ENCODE measurements at regions not wholly inside any gene's neighbourhood (a gene's known extent, or its start where the extent isn't known, plus 50 kb on each side); places are given as distances from the start of the nearest gene placed in this dataset.

DNA sequence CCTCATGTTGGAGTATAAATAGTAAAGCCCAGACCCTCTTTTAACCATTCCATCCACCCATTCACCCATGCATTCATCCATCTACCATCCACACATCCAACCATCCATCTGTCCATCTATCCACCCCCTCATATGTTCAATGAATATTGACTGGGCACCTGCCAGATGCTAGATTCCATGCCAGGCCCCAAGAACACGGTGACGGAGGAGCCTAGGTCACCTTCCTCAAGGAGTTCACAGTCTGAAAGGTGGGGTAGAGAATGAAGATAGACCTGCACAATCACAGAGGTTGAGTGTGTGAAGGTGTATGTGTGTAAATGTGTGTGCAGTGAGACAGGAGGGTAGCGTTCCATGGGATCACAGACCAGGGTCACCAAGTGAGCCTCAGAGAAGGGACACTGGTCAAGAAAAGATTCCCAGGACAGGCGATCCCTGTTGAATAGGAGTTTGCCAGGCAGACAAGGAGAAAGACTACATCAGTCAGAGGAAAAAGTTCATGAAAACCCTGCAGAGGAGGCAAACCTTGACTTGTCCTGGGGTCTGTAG is 287.2 kb downstream of the CYP26B1 start:
- no peak for ATAC-seq

DNA sequence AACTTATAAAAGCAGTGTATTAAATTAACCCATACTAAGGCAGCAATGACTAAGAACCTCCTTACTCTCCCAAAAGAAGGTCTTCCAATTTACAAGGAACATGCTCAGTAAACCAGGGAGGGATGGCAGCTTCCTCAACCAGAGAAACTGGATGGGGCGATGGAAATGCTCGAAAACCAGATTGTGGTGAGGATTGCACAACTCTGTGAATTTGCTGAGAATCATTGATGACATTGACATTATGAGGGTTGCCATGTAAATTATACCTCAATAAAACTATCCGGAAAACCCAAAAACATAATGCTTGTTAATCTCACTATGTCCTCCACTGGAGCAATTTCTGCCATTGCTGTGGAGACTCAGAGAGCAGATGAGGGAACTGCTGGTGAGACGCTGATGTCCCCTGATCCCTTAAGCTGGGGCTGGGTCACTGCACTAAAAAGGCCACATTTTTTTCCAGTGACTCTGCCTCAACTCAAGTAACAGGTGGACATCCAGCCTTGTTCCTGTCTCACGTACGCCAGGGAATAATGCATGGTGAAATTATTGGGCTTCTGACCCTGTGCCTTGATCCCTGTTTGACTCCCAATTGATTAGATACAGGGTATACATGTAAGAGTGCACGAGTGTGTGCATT is 288.3 kb downstream of the CYP26B1 start:
- ATAC-seq: no peak

DNA sequence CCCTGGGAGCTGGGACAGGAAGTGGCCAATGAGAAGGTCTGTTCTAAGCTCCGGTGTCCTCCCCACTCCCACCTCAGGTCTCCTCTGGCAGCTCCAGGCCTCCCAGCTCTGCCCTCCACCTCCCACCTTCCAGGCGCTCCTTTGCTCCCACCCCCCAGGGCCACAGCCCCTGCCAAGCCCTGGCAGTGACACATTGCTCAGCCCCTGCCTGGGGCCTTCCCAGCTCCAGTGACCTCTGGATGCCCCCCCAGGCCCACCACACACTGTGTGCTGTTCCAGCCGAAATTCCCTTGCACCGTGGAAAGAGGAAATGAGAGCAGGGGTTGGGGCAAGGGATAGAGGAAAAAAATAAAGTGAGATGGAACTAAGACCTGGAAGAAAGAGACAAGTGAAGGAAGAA is 289.6 kb downstream of the CYP26B1 start:
- ATAC-seq: no peak

DNA sequence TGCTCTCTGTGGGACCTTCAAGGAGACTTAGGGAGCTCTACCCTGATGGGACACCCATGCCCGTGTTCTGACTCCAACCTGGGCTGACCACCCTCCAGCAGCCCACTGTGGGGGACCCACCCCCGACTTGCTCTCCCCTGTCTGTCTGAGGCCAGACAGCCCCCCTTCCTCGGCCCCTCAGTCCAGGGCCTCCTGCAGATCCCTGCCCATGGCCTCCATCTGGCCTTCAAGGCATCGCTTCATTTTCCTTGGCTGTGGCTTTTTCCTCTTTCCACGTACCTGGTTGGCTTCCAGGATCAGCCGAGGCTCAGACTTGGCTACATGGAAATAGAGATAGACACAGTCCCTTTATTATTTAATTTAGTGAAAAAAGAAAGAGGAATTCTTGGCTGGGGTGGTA is 290.0 kb downstream of the CYP26B1 start:
- no peak for ATAC-seq

DNA sequence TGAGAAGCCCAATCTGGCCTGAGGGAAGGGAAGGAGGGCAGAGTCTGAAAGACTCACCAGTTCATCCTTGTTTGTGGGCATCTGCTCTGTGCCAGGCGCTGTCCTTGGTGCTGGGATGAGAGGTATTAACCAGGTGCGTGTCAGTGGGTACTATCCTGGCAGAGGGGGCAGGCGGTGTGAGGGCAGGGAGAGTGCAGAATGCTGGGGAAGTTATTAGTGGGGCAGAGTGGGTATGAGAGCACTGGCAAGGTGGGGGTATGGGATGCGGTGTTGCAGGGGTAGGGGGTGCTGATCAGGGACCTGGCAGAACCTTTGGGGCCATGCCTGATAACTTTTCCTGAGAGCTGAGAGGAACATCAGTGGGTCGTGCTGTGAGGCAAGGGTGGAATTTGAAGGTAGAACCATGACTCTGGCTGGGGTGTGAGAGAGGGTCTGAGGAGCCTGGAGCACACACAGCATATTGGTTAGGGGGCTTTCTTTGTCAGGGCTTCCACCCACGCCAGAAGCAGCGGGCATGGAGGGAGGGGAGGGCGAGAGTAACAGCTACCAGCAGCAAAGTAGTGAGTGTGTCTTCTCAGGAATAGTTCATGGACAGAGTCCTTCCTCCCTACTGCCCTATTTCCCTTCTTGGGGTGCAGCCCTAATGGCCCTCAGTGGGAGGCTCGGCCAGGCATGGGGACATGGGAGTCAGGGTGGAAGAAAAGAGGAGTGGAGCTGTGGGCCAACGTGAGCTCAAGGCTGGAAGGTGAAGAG is 290.7 kb downstream of the CYP26B1 start:
- ATAC-seq: no peak

DNA sequence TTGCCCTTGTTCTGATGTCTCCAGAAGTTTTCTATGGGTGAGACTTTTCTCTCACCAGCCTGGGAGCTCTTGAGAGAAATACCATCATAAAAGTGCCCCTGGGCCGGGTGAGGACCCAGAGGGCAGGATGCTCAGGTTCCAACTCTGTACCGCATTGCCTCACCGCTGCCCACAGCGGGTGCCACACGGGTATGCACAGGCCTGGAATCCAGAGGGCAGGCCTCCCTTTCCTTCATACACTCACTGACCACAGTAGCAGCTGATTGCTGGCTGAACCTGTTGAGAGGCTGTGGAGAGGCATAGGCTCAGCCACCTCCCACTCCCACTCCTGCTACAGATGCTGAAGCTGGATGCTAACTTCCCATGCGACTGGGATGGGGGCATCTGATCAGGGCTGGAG is 293.8 kb downstream of the CYP26B1 start:
- ATAC-seq: no peak

DNA sequence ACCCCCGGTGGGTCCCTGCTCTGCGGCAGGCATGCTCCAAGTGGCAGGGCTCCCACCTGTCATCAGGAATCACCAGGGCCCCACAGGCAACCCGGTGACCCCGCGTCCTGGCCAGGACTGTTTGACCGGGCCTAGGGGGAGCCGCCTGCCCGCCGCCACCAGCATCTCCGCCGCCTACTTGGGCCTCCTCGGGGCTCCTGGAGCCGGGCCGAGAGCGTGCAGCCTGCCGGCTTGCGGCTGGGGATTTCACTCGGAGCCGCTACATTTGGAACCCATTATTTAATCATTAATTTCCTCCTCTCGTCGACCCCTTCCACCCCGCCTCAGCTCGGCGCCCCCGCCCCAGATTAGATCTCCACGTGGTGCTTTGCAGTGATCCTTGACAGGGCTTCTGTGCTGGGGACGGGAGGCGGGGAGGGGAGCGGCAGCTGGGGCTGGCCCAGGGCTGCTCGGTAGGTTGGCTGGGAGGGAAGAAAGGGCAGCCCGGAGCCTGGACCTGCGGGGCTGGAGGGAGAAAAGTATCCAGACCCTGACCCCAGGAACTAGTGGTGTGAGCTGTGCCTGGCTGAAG is 295.4 kb downstream of the CYP26B1 start:
- ATAC-seq: no peak

DNA sequence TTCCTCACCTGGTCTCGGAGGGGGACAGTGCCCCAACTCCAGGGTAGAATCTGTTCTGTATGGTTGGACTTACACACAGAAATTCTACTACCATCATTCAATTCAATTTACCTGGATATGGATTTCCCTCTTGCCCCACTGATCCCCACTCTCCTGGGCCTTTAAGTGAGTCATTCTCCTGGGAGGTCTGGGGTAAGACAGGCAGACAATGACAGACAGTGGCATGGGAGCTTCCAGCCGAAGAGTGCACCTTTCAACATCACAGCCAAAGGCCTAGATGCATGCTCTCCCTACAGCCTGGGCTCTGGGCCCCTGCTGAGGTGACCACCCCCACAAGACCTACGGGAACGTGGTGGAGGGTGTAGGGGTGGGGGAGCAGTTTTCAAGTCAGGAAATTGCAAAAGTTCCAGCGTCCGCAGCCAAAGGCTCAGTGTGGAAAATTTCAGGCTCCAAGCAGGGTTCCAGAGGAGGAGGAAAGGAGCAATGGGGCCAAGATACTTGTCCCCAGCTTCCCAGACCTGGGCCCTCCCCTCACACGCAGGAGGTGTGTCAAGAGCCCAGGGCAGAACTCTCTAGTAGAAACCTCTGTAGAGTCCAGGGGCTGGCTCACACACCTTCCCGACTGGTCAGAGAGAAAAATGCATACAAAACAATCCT is 296.4 kb downstream of the CYP26B1 start:
- ATAC-seq: no peak

DNA sequence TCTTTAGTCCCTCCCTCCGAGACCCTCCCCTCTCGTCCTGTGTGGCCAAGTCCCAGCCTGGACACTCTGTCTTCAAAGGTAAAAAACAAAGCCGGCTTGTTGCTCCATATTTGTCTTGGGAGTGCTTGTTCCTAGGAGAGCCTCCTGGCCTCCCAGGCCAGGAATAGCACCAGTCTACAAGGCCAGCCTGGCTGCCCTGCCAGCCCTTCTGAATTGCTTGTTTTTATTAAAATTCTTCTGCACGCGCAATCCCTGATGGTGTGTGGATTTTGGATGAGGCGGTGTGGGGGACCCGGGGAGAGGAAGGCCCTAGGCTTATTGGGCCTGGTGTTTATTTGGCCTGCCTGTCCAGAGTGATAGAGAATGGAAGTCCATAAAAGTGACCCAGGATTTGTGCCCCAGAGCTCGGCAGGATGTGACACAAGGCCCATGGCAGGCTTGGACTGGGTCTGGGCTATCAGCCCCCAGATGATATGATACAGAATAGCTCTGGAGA is 297.3 kb downstream of the CYP26B1 start:
- ATAC-seq: no peak

DNA sequence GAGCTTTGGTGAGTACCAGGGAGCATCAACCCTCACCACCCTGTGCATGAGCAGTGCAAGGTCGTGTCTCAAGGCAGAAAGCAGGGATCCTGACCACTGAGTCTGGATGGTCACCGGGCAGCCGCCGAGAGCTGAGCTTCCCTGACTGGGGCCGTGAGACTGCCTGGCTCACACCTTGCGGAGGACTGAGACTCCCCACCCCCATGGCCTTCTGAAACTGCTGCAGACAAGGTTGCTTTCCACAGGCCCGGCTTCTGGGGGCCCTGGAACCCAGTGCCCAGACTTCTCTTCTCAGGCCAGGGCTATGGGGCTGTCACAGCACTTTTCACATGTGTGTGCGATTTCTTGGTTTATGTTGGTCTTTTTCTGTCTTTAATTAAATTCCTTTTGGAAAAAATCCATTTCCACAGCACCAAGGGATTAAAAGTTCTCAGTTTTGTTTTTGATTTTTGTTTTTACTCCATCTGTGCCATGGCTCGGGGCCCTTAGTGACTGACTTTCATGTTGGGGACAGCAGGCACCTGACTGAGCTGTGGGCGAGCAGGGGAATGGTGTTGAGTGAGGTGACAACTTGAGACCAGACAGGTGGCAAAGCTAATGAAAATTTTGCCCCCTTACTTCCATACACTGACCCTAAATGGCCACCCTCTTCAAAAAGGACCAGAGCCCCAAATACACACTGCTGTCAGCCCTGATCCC is 297.9 kb downstream of the CYP26B1 start:
- no peak for ATAC-seq

DNA sequence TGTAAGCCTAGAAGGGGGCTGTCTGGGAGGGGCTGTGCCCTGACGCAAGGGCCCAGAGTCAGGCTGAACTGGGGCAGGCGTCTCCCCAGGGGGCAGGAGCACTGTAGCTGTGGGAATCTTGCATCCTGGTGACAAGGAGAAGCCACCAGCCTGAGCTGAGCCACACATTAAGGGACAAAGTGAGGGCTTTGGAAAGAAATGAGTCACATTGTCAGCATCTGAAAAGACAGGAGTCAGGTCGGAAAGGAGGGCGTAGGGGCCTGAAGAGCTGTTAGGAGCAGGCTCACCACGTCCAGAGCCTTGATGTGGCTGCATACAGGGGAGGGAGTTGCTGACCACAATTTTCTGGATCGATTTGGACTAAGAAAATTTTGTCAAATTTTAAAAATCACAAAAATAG is 298.6 kb downstream of the CYP26B1 start:
- ATAC-seq: no peak

DNA sequence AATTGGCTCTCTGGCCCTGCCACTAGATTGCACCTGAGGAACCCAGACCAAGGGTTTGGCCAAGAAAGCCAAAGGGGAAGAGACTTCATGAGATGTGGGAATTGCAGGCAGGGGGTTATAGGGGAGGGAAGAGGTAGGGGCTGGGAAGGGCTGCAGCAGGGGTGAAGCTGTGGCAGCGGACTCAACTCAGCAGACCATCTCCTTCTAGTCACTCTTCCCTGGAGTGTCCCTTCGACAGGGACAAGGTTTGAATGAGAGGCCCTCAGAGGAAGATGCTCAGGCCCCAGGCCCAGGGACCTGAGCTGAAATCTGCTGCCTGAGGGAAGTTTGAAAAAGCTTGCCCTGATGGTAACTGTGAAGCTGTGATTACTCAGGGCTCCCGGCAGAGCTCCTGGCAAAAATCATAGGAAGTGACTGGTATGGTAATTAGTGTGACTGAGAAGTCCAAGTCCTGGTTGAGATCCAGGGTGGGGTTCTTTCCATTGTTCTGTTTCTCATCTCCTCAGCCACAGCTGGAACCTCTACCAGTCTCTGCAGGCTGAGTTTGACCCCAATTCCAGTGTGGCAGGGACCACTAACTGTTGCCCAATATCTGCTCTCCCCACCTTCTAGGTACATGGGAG is 300.9 kb downstream of the CYP26B1 start:
- no peak for ATAC-seq

DNA sequence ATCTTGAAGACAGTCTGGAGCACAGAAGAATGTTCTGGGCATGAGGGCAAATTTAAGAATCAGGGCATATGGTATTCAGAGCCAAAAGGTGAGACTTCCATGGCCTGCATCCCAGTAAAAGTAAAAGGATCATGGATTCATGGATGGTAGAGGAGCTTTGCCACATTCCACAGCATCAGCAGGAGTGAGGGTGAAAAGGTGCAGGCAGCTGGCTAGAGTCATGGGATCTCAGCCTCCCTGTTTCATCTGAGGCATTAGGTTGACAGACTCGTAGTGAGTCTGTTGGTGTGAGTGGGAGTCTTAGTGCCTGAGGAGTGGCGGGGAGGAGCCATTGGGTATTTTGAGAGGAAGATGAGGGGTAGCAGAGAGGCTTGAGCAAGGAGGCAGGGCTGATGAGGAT is 301.6 kb downstream of the CYP26B1 start:
- ATAC-seq: no peak

DNA sequence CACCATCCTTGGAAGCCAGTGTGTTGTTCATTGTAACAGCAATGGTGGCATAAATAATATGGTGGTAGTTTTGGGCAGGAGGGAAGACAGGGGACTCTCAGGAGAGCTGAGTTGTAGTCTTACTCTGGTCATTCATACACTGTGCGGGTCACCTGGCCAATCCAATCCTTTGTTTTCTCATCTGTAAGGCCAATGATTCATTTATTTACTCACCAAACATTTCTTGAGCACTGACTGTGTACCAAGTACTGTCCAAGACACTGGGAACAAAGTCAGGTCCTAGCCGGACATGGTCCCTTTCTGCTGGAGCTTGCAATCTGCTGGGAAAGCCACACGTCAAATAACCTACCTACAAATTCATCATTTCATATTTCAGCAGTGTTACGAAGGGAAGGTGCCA is 302.7 kb downstream of the CYP26B1 start:
- no peak for ATAC-seq

DNA sequence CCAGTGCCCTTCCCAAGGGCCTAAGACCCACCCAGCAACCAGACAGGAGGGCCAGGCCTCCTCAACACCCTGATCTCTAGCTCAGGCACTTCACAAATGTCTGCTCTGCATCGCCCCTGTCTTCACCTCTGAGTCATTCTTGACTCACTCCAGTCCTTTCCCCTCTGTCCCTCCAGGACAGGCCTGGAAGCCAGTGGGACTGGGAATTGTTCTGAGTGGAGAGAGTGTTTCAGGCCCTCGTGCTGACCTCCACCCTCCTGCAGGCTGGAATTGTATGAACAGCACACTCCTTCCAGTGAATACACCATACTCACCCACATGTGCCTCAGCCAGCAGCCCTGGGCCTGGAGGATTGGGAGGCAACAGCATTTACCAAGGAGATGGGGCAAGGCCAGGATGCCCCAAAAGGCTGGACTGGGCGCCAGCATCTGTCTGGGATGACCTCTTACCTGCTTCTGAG is 304.2 kb downstream of the CYP26B1 start:
- no peak for ATAC-seq

DNA sequence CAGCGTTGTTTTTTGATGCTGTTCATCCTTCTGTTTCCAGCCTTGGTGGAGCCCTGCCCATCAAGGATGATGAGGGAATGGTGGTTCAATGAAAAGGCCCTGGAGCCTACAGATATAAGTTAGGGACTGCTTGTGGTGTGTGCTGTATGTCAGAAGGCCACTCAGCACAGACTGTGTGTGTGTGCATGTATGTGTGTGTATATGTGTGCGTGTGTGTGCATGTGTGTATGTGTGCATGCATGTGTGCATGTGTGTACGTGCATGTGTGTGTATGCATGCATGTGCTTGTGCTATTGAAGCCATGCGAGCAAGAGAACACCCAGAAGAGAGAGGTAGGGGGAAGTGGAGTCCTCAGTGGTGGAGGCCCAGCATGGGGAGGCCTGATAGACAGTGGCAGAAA is 304.9 kb downstream of the CYP26B1 start:
- ATAC-seq: no peak

DNA sequence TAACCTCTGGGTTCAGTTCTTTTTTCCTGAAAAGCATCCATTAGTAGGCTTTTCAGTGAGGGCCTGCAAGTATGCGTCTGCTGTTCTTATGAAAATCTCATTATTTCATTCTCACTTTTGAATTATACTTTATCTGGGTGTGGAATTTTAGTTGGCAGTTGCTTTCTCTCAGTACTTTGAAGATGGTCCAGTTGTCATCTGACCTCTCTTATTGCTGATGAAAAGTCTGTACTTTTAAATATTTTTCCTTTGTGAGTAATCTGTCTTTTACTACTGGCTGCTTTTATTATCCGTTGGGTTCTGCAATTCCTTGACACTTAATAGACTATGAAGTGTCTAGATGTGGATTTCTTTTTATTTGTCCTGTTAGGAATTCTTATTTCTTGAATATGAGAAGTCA is 307.8 kb downstream of the CYP26B1 start:
- ATAC-seq: no peak

DNA sequence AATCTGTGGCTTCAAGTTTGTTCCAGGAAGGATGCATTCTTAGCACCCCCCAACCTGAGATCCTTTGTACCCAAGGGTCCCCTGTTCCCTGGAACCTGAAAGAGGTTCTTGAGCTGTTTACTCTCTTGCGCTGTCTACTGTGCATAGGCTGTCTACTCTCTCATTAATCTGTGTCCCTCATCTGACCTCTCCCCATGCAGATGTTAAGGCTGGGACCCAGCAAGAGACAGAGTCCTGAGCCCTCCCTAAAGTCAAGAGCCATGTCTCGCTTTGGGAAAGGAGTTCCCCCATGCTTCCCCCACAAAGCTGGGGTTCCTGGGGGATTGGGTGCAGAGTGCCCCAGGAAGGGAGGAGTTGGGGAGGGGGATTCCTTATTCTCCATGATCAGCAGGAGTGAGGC is 312.9 kb downstream of the CYP26B1 start:
- no peak for ATAC-seq

DNA sequence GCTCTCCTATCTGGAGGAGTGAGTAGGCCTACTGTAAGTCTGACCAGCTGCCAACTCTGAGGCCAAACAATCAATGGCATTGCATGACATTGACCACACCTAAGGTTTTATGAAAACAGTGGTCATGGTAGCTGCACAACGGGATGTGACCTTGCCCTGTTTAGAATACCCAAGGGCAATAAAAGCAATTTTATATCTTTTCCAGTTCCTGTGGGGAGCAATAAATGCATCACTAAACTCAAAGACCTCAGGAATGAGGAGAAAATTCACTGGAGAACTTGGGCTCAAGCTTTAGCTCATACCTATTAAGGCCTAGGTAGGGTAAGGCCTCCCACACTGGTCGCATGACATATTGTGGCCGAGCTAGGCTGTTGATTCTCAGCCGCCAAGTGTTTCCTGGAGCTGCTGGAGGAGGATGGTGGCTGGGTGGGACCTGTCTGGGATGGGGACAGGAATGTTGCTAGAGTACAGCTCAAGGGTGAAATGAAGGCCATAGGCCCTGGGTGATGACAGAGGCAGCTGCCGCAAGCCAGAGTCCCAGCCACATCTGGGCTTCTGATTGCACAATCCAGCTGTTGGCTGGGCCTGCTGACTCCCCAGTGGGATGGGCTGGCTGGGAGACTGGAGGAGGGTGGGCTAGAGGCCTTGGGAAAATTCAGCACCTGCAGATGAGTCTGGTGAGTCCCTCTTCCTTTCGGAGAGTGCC is 313.7 kb downstream of the CYP26B1 start:
- no peak for ATAC-seq

DNA sequence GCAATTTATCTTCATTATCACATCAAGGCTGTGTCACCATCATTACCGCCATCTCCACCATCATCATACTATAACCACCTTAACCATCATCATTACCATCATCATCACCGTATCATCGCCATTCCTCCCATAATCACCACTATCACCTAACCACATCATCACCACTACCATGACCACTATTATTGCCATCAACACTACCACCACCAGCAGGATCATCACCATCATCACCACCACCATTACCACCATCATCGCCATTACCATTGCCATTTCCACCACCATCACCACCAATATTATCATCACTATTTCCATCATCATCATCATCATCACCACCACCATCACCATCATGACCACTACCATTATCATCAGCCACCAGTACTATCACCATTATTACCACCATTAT is 314.4 kb downstream of the CYP26B1 start:
- ATAC-seq: no peak

DNA sequence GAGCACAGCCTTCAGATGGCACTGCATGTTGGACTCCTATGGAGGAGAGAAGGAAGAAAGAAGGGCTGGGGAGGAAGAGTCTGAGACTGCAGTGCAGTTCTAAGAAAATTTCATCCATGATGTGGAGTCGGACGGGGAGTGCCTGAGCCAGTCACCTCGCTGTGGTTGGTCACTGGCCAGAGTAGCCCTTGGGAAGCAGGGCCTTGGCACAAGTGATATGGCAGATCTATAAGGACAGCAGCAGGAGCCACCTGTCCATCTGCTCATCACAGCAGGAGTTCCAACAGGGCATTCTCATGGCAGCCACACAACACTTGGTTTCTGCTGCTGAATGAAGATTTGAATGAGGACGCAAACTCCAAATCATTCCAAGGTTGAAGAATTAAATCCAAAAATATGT is 314.8 kb downstream of the CYP26B1 start:
- no peak for ATAC-seq

DNA sequence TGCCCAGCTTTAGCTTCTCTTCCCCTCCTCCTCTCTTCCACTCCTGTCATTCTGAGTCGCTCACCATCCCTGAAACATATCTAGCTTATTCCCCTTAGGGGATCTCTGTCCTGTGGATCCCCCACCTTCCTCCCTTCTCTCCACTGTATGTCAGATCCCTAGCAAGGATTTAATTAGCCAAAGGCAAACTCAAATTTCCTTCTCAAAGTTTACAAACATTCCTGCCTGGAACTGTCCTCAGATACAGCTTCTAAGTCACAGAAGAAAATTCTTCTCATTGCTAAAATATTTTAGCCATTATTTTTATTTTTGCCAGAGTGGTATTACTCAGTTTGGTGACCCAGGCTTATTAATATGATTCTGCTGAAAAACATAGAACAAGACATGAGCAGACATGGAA is 315.3 kb downstream of the CYP26B1 start:
- ATAC-seq: no peak

All from activated CD4-positive, CD25-positive, alpha-beta regulatory T cell treated with anti-CD3 and anti-CD28 coated beads, Interleukin-2, amount 50 U/mL, for 24 hours (primary cell).